Hepatocyte (in vitro differentiated cells): ENCODE measurements at regions not wholly inside any gene's neighbourhood (a gene's known extent, or its start where the extent isn't known, plus 50 kb on each side); places are given as distances from the start of the nearest gene placed in this dataset.

ENCODE experiments used
- DNase-seq: peaks from one replicate; pipeline ENCODE4 v3.0.0-alpha.2; 2016; ENCODE audit warnings: low spot score
- H2AFZ ChIP-seq: fragments of 200-600 bp; sonication (generic); 2 replicates; pipeline ENCODE4 v1.6.0; 2016; ENCODE audit warnings: antibody characterized with exemption, mild to moderate bottlenecking
- H3K27ac ChIP-seq: fragments of 200-600 bp; sonication (generic); 2 replicates; pipeline ENCODE4 v1.5.1; 2016; ENCODE audit warnings: mild to moderate bottlenecking
- H3K27me3 ChIP-seq: fragments of 200-600 bp; sonication (generic); 2 replicates; pipeline ENCODE4 v1.6.1; 2016
- H3K36me3 ChIP-seq: fragments of 200-600 bp; sonication (generic); replicated peaks from 2 replicates; pipeline ENCODE4 v1.5.1; 2016; ENCODE audit warnings: low read depth; ENCODE audit not compliant: insufficient read depth
- H3K4me1 ChIP-seq: fragments of 200-600 bp; sonication (generic); 2 replicates; pipeline ENCODE4 v1.5.1; 2016; ENCODE audit warnings: mild to moderate bottlenecking, moderate library complexity; ENCODE audit not compliant: insufficient read depth
- H3K4me2 ChIP-seq: fragments of 200-600 bp; sonication (generic); 2 replicates; pipeline ENCODE4 v1.6.0; 2016
- H3K4me3 ChIP-seq: fragments of 200-600 bp; sonication (generic); 2 replicates; pipeline ENCODE4 v1.5.1; 2016; ENCODE audit warnings: mild to moderate bottlenecking
- H3K79me2 ChIP-seq: fragments of 200-600 bp; sonication (generic); 2 replicates; pipeline ENCODE4 v1.6.0; 2017; ENCODE audit warnings: mild to moderate bottlenecking
- H3K9me2 ChIP-seq: fragments of 200-600 bp; sonication (generic); replicated peaks from 2 replicates; pipeline ENCODE4 v1.6.0; 2017; ENCODE audit warnings: mild to moderate bottlenecking; ENCODE audit not compliant: insufficient read depth
- H3K9me3 ChIP-seq: fragments of 200-600 bp; sonication (generic); 2 replicates; pipeline ENCODE4 v1.5.1; 2016; ENCODE audit warnings: low read depth, mild to moderate bottlenecking
- H4K20me1 ChIP-seq: fragments of 200-600 bp; sonication (generic); 2 replicates; pipeline ENCODE4 v1.6.0; 2016; ENCODE audit warnings: mild to moderate bottlenecking; ENCODE audit not compliant: insufficient read depth, poor library complexity, severe bottlenecking
- CTCF ChIP-seq: fragments of 200-600 bp; sonication (generic); IDR thresholded peaks from 2 replicates; pipeline ENCODE4 v1.5.1; 2016; ENCODE audit warnings: antibody characterized with exemption, mild to moderate bottlenecking; ENCODE audit not compliant: poor library complexity
- EZH2 ChIP-seq: fragments of 200-600 bp; sonication (generic); IDR thresholded peaks from 2 replicates; pipeline ENCODE4 v1.6.1; 2016; ENCODE audit warnings: antibody characterized with exemption, mild to moderate bottlenecking, borderline replicate concordance
- EZH2phosphoT487 ChIP-seq: fragments of 200-600 bp; sonication (generic); IDR thresholded peaks from one replicate; pipeline ENCODE4 v1.6.1; 2018; ENCODE audit warnings: antibody characterized with exemption, mild to moderate bottlenecking, low read depth, moderate library complexity; ENCODE audit not compliant: unreplicated experiment, severe bottlenecking
- WGBS: methylation state at CpG from one replicate; pipeline ENCODE4 v1.1.6; 2016; ENCODE audit warnings: low lambda C conversion rate; ENCODE audit errors: missing lambda C conversion rate; 5-methylcytosine and 5-hydroxymethylcytosine counted together

- no peak overlapping the region for H3K27ac ChIP-seq
- H3K9me2 ChIP-seq = no peaks in the 10 kb centered on the region
- TF ChIP-seq EZH2 (no peak), CTCF (no peak), EZH2phosphoT487 (no peak)
- peaks cover 6% of the 10 kb centered on the region for H3K9me3 ChIP-seq
- no peaks in the 10 kb centered on the region for H3K79me2 ChIP-seq
- no peak for DNase-seq
- H3K4me1 ChIP-seq = no peaks in the 10 kb centered on the region
- no peaks in the 10 kb centered on the region for H4K20me1 ChIP-seq
- H3K36me3 ChIP-seq = no peaks in the 10 kb centered on the region
- no peaks in the 10 kb centered on the region for H3K27me3 ChIP-seq
- no peak overlapping the region for H3K4me2 ChIP-seq
- no peak overlapping the region for H3K4me3 ChIP-seq
- H2AFZ ChIP-seq = no peak overlapping the region
Measured at GRCh38 chr11:20226933-20227332, 66.7 kb upstream of the DBX1 start.

GRCh38 chr11:20221566-20221965 is 61.3 kb upstream of the DBX1 start:
- no peaks in the 10 kb centered on the region for H3K4me1 ChIP-seq
- no peaks in the 10 kb centered on the region for H3K9me2 ChIP-seq
- no peaks in the 10 kb centered on the region for H3K36me3 ChIP-seq
- no peak for DNase-seq
- H4K20me1 ChIP-seq = no peaks in the 10 kb centered on the region
- H2AFZ ChIP-seq = no peak overlapping the region
- H3K9me3 ChIP-seq = no peaks in the 10 kb centered on the region
- no peak overlapping the region for H3K27ac ChIP-seq
- TF ChIP-seq EZH2phosphoT487 (no peak), EZH2 (no peak), CTCF (no peak)
- H3K27me3 ChIP-seq = peaks cover 14% of the 10 kb centered on the region
- WGBS = 91% methylated on average over 3 of the region's 3 CpGs
- H3K79me2 ChIP-seq = no peaks in the 10 kb centered on the region
- H3K4me3 ChIP-seq = no peak overlapping the region
- no peak overlapping the region for H3K4me2 ChIP-seq

GRCh38 chr11:20213790-20214189 is 53.5 kb upstream of the DBX1 start:
- Histone ChIP-seq H2AFZ (no peak overlapping the region), H3K4me1 (no peaks in the 10 kb centered on the region), H3K27me3 (peaks cover 51% of the 10 kb centered on the region), H4K20me1 (no peaks in the 10 kb centered on the region), H3K4me2 (no peak overlapping the region), H3K4me3 (no peak overlapping the region), H3K9me3 (no peaks in the 10 kb centered on the region), H3K27ac (no peak overlapping the region), H3K36me3 (no peaks in the 10 kb centered on the region), H3K79me2 (no peaks in the 10 kb centered on the region), H3K9me2 (no peaks in the 10 kb centered on the region)
- DNase-seq = no peak
- WGBS = 44% methylated on average over 1 of the region's 1 CpG
- TF ChIP-seq EZH2phosphoT487 (no peak), EZH2 (no peak), CTCF (no peak)

GRCh38 chr11:20211691-20212090 is 51.4 kb upstream of the DBX1 start:
- Histone ChIP-seq H3K79me2 (no peaks in the 10 kb centered on the region), H3K4me1 (peaks cover 6% of the 10 kb centered on the region), H3K4me3 (no peak overlapping the region), H3K9me2 (no peaks in the 10 kb centered on the region), H3K9me3 (no peaks in the 10 kb centered on the region), H4K20me1 (no peaks in the 10 kb centered on the region), H3K36me3 (no peaks in the 10 kb centered on the region), H3K27ac (no peak overlapping the region), H3K4me2 (no peak overlapping the region), H2AFZ (no peak overlapping the region), H3K27me3 (peaks cover 60% of the 10 kb centered on the region)
- TF ChIP-seq CTCF (no peak), EZH2 (no peak), EZH2phosphoT487 (no peak)
- no peak for DNase-seq
- 81% methylated on average over 4 of the region's 4 CpGs for WGBS
